IMR-90 (cell line): ENCODE measurements at regions not wholly inside any gene's neighbourhood (a gene's known extent, or its start where the extent isn't known, plus 50 kb on each side); places are given as distances from the start of the nearest gene placed in this dataset.
"Not testable (repeated sequence)": the region's sequence is repeated elsewhere in the genome, so short reads cannot be mapped to it uniquely, and the experiment has no call there.

Experiments
- BHLHE40 ChIP-seq: fragments of 150-350 bp; IDR thresholded peaks from 2 replicates; pipeline ENCODE4 v1.6.1; 2016; ENCODE audit warnings: mild to moderate bottlenecking, low read depth, low read length
- CEBPB ChIP-seq: IDR thresholded peaks from 2 replicates; pipeline ENCODE4 v1.6.1; 2012; ENCODE audit warnings: low read depth, low read length, improper control_type of control experiment
- CTCF ChIP-seq: conservative IDR thresholded peaks from 2 replicates; pipeline ENCODE4 v1.5.1; 2012; ENCODE audit warnings: mild to moderate bottlenecking, low read depth, low read length, improper control_type of control experiment
- ELK1 ChIP-seq: fragments of 150-350 bp; IDR thresholded peaks from 2 replicates; pipeline ENCODE4 v1.6.1; 2016; ENCODE audit warnings: low read depth, mild to moderate bottlenecking, low read length, moderate library complexity, borderline replicate concordance
- FOS ChIP-seq: fragments of 150-350 bp; IDR thresholded peaks from 2 replicates; pipeline ENCODE4 v1.6.1; 2016; ENCODE audit warnings: low read depth, low read length
- MAFK ChIP-seq: IDR thresholded peaks from 2 replicates; pipeline ENCODE4 v1.6.1; 2012; ENCODE audit warnings: low read depth, low read length, improper control_type of control experiment
- MAZ ChIP-seq: IDR thresholded peaks from 2 replicates; pipeline ENCODE4 v1.6.1; 2012; ENCODE audit warnings: low read depth, mild to moderate bottlenecking, low read length, improper control_type of control experiment, moderate library complexity, borderline replicate concordance
- NFE2L2 ChIP-seq: fragments of 150-350 bp; IDR thresholded peaks from 2 replicates; pipeline ENCODE4 v1.6.1; 2016; ENCODE audit warnings: low read depth, mild to moderate bottlenecking, low read length
- POLR2A ChIP-seq: IDR thresholded peaks from 2 replicates; pipeline ENCODE4 v1.6.1; 2012; ENCODE audit warnings: mild to moderate bottlenecking, low read depth, low read length
- RCOR1 ChIP-seq: IDR thresholded peaks from 2 replicates; pipeline ENCODE4 v1.6.1; 2012; ENCODE audit warnings: mild to moderate bottlenecking, low read length, improper control_type of control experiment; ENCODE audit not compliant: insufficient replicate concordance
- RFX5 ChIP-seq: IDR thresholded peaks from 2 replicates; pipeline ENCODE4 v1.8.0; 2012; ENCODE audit warnings: low read depth, mild to moderate bottlenecking, low read length, moderate library complexity
- SMC3 ChIP-seq: fragments of 150-350 bp; IDR thresholded peaks from 2 replicates; pipeline ENCODE4 v1.6.1; 2016; ENCODE audit warnings: low read depth, mild to moderate bottlenecking, antibody characterized with exemption, low read length, moderate library complexity
- USF2 ChIP-seq: fragments of 150-350 bp; IDR thresholded peaks from 2 replicates; pipeline ENCODE4 v1.6.1; 2017; ENCODE audit warnings: mild to moderate bottlenecking, antibody characterized with exemption, low read length, low read depth

- not testable (repeated sequence) for TF ChIP-seq RCOR1, CTCF, BHLHE40, ELK1, POLR2A, NFE2L2, CEBPB, FOS, USF2, SMC3, MAFK, RFX5, MAZ
Measured at GRCh38 chr6:4629789-4630188, 146.4 kb upstream of the CDYL start.
